HG03460 (cell line): ENCODE measurements at regions not wholly inside any gene's neighbourhood (a gene's known extent, or its start where the extent isn't known, plus 50 kb on each side); places are given as distances from the start of the nearest gene placed in this dataset.

ENCODE experiments used
- ATAC-seq: cut with Tn5 transposase; IDR thresholded peaks from one replicate; pipeline ENCODE4 v1.9.1; 2021; ENCODE audit not compliant: unreplicated experiment

- ATAC-seq = no peak
Observed at GRCh38 chr9:119839888-119840287, 470.7 kb upstream of the BRINP1 start.

GRCh38 chr9:119838210-119838609 is 469.0 kb upstream of the BRINP1 start:
- no peak for ATAC-seq

DNA sequence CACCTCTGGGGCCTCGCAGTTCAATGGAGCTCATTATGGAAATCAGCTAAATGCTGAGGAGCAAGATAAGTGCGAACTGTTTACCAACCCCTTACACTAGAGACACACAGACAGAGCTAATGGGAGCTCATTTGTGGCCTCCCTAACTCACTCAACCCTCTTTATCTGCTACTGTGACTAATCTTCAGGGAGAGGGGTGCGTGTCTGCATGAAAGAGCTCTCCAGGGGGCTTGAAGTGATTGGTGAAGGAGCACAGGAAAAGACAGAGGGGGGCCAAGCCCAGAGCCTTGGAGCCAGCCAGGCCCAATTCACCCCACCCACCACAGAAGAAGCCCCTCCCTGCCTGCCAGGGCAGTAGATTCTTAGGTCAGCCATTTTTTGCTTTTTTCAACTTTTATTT is 466.8 kb upstream of the BRINP1 start:
- ATAC-seq = no peak

DNA sequence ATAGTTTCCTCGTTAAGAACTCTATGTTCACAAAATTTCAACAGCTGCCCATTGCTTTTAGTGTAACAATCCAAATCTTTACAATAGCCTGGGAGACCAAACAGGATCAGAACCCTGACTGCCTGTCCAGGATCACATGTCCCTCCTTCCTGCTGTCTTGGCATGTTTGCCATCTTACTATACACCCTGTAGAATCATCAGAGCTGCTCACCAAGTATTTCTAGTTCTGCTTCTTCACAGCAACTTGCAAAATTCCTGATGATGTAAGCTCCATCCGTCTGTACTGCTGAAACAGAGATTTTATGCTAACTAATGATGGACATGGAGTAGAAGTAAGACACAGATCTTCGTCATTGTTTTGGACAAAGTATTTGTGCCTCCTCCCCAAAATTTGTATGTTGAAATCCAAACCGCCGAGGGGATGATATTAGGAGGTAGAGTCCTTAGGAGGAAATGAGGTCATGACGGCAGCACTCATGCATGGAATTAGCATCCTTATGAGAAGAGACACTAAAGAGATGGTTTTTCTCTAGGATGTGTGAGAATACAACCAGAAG is 464.9 kb upstream of the BRINP1 start:
- ATAC-seq = no peak

DNA sequence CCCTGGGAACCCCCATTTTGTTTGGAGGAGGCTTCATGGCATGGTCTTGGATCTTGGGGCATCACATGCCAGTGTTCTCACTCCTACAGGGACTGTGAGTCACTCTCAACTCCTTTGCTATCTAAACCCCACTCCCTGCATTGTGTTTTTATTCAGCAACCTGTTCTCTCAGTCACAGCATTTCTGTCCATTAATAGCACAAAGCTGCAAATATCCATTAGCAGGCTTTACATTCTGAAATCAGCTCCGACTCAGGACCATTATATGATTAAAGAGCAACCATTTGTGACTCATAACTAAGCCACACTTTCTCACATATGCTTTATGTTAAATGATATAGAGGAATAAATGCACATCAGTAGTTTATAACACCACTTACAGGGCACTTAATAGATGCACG is 462.1 kb upstream of the BRINP1 start:
- ATAC-seq = no peak

- no peak for ATAC-seq
Observed at GRCh38 chr9:119829748-119830147, 460.5 kb upstream of the BRINP1 start.

- no peak for ATAC-seq
Observed at GRCh38 chr9:119829186-119829585, 460.0 kb upstream of the BRINP1 start.

DNA sequence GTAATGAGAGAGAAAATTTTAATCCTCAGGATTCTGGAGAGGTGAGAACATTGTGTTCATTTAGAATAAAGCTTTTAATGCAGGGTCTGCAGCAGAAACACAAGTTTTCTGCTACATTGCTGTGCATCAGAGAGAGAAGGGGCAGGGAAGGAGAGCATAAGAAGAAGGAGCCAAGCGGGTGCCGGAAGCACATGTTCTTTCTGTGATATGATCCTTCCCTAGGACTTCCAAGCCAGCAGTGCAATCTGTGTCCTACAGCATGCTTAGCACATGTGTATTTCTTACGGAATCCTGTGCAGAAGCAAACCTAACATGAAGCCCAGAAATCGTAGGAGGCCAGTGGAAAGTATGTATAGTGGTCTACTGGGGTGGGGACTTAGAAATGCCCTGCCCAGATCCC is 458.3 kb upstream of the BRINP1 start:
- no peak for ATAC-seq

DNA sequence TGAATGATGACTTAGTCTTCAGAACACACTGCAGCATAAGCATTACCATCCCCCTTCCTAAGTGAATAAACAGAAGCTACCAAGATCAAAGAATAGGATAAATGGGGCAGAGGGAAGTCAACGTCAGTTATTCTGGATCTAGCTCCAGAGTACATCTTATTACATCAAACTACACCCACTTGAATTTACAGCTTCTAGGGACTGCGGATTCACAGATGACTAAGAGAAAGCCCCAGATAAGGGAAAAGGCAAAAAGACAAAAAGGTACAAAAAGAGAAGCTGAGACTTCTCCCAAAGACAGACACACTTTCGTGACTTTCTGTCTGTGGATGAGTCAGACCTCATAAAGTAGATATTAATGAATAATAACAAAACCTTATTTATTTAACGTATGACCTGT is 457.9 kb upstream of the BRINP1 start:
- ATAC-seq = no peak

GRCh38 chr9:119818726-119819435 is 449.6 kb upstream of the BRINP1 start:
- ATAC-seq = no peak

DNA sequence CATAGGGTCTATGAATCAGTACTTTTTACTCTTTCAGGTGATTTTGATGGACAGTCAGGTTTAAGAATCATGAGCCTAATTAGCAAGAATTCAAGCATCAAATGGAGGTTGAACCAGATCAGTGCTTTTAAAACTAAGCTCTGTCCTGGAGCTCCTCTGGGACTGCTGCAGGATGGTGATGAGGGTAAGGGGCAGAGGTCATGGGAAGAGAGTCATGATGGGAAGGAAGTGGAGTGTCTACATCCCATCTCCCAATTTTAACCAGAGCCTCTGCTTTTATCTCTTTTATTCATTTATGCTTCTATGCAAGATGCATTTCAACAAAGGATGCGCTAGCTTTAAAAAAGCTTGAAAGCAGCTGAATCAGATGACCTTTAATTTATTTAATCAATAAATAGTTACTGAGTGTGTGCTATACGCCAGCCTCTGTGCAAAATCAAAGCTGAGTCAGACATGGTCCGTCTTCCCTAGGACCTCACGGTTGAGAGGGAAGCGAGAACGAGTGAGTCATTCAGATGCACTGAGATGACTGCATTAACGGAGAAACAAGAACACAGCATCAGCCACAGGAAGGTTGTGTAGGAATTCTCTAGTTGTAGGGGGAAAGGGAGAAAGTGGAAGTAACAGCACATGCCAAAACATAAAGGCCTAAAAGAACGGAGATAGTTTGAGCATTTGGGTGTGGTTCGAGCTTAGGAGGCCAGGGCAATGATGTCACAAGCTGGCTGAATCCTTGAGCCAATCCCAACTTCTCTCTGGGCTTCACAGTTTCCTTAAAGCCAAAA is 441.6 kb upstream of the BRINP1 start:
- ATAC-seq = no peak

DNA sequence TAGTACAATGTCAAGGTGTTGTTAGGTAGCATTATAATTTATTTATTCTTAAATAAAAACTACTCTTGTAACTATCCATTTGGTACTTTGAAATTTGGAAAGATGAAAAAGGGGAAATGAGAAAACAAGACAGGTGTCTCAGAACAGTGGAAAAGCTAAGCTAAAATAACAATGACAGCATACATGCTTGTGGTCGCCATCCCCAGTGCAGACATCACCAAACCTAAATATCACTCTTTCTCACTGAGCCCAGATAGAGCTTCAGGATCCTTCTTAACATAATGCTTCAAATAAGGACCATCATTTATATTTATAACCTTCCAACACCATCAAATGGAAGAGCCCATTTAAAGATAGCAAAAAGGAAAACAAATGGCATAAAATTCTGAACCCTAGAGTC is 434.4 kb upstream of the BRINP1 start:
- ATAC-seq = no peak

DNA sequence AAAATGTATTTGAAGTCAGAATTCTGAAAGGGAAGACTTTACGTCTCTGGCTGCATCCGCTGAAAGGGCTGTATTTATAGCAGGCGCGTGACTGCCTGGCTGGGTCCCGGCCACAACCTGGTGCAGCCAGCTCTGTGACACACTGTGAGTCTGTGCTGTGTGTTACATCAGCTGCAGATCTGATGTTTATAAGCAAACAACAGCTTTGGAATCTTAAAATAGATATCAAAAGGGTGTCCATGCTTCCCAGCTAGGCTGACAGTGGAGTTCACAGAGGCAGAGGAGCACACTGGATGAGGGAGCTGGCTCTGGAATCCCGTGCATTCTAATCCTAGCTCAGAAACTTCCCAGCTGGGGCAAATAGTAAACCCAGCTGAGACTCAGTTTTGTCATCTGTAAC is 433.4 kb upstream of the BRINP1 start:
- no peak for ATAC-seq

GRCh38 chr9:119802133-119802532 is 432.9 kb upstream of the BRINP1 start:
- no peak for ATAC-seq

DNA sequence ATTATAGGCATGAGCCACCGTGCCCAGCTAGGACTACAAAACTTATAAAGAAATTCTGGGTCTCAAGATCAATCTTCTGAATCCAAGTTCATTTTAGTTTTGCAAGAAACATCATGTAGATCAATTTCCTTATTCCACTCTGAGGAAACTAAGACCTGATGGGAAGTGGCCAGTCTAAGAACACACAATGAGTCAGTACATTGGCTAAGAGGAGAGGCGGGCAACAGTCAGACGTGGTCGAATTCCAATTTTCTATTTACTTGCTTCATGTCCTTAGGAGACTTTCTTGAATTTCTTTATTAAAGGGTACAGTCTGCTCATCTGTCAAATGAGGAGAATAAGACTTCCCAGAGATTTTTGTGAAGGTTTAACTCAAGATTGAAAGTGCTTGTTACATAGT is 432.1 kb upstream of the BRINP1 start:
- no peak for ATAC-seq

GRCh38 chr9:119795395-119795794 is 426.2 kb upstream of the BRINP1 start:
- no peak for ATAC-seq

GRCh38 chr9:119794836-119795235 is 425.6 kb upstream of the BRINP1 start:
- no peak for ATAC-seq

DNA sequence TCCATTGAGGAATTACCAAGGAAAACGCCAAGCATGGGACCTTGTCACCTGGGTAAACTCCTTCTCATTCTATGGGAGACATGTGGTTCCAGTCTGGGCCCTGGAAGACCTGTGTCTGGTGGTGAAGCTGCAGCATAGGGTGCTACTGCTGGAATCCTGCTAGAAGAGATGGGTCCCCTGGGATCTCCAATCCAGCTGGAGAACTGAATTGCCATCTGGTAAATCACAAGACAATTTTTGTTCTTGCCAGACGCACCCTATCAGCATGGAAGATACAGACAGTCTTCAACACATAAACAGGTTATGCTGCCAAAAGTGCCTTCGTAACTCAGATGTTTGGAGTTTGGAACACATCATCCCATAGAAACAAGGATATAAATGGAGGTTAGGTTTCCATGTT is 424.0 kb upstream of the BRINP1 start:
- ATAC-seq = no peak

- ATAC-seq = no peak
Observed at GRCh38 chr9:119792242-119792641, 423.0 kb upstream of the BRINP1 start.

DNA sequence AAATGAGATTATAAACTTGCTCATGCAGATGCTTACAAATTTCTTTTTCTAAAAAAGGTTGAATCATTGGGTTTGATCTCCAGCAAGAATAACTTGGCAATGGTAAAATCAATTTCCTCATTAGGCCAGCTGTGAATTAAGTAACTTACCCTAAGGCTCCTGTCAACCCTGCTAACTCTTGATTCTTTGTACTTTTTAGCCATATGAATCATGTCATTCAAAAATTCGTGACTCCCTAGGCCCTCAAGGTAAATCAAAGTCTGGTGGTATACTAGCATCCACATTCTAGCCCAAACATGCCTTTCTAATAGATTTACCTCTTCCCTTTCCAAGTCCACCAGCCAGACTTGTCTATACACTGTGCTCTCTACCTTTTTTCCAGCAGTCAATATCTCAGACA is 420.8 kb upstream of the BRINP1 start:
- no peak for ATAC-seq

DNA sequence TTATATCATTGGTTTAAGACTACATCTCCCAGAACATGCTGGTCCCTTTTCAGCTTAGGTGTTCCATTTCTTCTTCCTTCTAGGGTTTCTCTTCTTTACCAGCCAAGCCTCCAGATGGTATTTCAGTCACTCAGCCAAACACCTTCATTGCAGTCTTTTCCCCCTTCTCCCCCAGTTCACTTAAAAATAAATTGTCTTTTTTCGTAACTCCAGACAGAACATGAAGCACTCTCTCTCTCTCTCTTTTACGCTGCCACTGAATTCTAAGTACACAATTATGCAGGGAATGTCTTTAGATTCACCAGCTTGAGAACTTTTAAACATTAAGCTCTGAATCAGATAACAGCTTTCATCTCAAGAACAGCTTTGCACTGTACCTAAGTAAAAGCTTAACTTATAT is 419.7 kb upstream of the BRINP1 start:
- no peak for ATAC-seq

GRCh38 chr9:119781886-119782285 is 412.7 kb upstream of the BRINP1 start:
- ATAC-seq = no peak
